HG02870 (cell line): ENCODE measurements at regions not wholly inside any gene's neighbourhood (a gene's known extent, or its start where the extent isn't known, plus 50 kb on each side); places are given as distances from the start of the nearest gene placed in this dataset.
"Not testable (repeated sequence)": the region's sequence is repeated elsewhere in the genome, so short reads cannot be mapped to it uniquely, and the experiment has no call there.

ENCODE experiments used
- ATAC-seq: cut with Tn5 transposase; IDR thresholded peaks from one replicate; pipeline ENCODE4 v1.9.1; 2021; ENCODE audit warnings: mild to moderate bottlenecking, moderate library complexity; ENCODE audit not compliant: unreplicated experiment

DNA sequence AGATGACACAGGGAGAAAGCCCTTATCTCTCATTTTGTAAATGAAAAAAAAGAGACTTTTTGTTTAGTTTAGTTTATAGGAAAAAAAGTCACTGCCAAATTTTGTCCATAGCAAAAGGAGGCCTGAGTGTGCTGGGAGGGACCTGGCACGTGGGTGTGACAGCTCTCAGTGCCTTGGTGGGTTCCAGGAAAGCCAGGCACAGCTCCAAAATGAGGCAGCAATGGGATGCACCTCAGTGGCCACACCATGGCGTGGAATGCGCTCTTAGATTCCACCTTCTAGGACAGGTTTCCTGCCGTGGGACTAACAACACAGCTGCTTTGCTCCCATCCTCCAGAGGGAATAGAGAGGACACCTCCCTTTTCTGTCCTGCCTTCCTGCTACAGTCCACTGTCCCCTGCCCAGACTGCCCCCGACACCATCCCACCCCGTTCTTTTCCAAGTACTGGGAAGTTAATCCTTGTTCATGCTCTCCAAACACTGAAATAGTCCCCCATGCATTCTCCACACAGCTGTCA lies 207.6 kb downstream of the EMP1 start:
- ATAC-seq = no peak

GRCh38 chr12:13391375-13391774 lies 194.8 kb downstream of the EMP1 start:
- not testable (repeated sequence) for ATAC-seq

DNA sequence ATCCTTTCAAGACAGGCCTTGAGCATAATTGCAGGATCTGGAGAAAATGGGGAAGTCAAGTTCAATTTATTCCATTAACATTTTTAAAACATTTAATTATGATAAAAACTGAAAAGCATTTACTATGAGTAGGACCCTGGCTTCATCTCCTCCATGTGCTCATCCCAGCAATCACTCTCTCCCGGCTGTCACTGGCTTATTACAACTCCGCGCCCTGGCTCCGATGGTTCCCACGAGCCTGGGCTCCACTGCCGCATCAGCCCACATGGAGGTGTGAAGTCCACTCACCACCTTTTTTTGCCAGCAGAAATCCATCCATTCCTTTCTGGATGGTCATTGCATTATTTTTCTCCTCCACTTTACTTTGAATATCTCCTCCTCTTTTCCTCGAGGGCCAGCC lies 194.4 kb downstream of the EMP1 start:
- no peak for ATAC-seq

DNA sequence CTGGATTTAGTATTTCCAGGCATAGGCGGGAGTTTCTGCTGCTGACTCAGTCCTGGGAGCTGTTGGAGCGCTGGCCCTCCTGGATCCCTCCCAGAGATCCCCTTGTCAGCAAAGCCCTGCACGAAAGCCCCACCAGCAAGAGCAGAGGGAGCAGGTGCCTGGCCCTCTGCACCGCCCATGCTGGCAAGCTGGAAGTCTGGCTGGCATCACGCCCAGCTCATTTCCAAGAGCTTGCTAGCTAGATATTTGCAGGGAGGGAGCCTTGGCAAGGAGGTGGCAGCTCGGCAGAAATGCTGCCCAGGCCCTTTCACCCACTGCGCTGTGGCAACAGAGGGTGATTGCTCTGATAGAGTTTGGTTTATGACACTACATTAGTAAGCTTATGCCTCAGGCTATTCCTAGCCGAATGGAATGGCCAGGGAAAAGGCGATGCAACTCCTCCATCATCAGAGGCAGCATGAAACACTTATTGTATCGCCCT lies 193.9 kb downstream of the EMP1 start:
- no peak for ATAC-seq

- no peak for ATAC-seq
These were observed 190.6 kb downstream of the EMP1 start for GRCh38 chr12:13387101-13387500.

DNA sequence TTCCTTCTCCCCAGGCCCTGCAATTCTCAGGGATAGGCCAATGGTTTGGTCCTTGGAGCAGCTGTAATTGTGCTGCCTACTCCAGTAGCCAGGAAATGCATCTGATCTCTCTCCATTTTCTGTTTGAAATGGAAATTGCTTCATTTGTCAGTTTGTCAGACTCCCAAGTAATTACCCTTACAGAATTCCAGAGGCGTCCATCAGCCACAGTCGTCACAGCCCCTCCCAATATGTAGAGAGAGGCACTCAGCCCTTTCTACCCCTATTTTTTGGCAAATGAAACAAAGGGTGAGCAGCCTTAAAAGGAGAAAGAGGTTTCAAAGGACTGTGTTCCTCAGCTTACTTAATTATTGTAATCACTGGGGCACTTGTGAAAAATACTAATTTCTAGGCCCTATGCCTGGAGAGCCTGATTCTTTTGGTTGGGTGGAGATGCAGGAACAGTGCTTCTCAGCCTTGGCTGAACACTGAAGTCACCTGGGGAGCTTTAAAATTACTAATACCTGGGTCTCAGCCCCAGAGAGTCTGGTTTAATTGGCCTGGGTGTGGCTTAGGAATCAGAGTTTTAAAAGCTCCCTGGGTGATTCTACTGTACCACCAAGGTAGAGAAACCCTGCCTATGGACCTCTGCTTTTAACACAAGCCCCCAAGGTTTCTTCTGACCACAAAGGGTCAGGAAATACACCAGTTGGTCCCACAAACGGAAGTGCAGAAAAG lies 190.0 kb downstream of the EMP1 start:
- ATAC-seq = no peak

- no peak for ATAC-seq
These were observed 186.9 kb downstream of the EMP1 start for GRCh38 chr12:13383379-13383778.

DNA sequence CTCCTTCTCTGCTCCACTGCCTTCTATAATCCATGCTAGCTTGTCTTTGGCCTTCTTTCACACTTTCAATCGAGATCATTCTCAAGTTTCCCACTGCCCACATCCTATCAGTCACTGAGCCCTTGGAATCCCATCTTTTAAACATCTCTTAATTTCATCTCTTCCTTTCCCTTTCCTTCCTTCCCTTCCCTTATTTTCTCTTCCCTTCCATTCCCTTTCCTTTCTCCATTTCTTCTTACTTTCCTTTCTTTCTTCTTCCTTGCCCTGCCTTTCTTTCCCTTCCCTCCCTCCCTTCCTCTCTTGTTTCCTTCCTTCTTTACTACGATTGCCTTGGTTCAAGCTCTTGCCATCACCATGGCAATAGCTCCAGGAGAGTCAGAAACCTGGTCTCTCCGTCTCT lies 183.8 kb downstream of the EMP1 start:
- no peak for ATAC-seq

GRCh38 chr12:13379531-13380188 lies 183.1 kb downstream of the EMP1 start:
- ATAC-seq = no peak

- ATAC-seq = no peak
These were observed 181.2 kb downstream of the EMP1 start for GRCh38 chr12:13377698-13378097.

- ATAC-seq = no peak
These were observed 180.3 kb downstream of the EMP1 start for GRCh38 chr12:13376610-13377373.

DNA sequence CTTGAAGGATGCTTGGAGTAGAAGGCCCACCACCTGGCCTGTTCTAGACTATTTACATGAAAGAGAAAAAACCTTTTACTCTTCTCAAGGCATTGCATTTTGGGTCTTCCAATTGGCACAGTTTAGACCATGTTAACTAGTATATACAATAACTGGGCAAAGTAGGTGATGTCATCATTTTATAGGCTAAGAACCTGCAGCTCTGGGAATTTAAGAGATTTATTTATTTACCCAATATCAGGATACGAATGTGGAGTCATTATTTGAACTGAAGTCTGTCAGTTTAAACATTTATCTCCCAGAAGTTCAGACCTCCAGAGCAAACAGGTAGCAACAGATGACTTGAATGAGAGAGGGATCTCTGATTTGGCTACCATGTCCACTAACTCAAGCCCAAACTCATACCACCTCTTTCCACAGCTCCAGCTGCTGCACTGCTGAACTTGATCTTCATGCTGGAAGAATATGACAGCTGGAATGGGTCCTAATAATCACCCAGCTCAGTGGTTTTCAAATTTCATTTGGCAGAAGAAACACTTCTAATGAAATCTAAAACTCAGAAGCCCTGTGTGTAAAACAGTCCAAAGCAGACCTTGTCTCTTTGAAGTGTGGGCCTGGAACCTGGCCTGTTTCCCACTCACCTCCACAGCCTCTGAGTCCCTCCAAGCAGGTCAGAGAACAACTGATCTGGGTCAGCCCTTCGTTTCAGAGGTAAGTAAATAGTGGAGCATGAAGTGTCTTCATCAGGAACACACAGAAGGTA lies 179.2 kb downstream of the EMP1 start:
- no peak for ATAC-seq

DNA sequence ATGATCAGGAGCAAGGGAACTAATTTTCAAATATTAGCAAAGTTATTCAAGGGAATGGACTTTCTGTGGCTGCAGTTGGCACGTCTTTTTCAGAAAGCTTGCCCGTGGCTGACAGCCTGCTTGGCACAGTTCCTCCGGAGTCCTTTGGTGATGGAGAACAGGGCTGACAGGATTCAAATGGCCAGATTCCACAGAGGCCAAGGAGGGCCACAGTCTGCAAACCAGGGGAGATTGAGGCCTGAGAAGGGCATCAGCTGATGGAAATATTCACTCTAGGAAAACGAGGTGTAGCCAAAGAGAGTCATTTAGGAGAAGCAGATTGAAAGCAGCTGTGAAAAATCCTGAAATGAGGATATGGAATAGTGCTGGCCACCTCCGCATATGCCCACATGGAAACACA lies 178.3 kb downstream of the EMP1 start:
- ATAC-seq = no peak

- ATAC-seq = no peak
These were observed 177.3 kb downstream of the EMP1 start for GRCh38 chr12:13373803-13374202.

GRCh38 chr12:13373131-13373530 lies 176.6 kb downstream of the EMP1 start:
- no peak for ATAC-seq

GRCh38 chr12:13372386-13372785 lies 175.9 kb downstream of the EMP1 start:
- ATAC-seq = no peak

GRCh38 chr12:13371797-13372196 lies 175.3 kb downstream of the EMP1 start:
- ATAC-seq = no peak

DNA sequence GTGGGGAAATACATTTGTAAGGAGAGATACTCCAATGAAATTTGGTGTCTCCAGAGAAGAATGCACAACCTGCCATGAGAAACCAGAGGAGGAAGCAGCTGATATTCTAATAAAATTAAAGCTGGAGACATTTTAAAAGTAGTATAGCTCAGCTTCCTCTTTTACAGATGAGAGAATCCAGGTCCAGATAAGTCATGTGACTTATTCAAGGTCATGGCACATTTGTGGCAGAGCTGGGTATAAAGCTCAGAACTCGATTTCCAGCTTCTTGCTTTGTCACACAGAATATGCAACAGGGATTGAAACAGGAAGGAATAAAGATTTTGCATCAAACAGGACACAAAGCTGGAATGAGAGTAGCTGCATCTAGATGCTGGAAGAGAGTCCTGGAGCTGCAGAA lies 174.8 kb downstream of the EMP1 start:
- ATAC-seq = no peak

DNA sequence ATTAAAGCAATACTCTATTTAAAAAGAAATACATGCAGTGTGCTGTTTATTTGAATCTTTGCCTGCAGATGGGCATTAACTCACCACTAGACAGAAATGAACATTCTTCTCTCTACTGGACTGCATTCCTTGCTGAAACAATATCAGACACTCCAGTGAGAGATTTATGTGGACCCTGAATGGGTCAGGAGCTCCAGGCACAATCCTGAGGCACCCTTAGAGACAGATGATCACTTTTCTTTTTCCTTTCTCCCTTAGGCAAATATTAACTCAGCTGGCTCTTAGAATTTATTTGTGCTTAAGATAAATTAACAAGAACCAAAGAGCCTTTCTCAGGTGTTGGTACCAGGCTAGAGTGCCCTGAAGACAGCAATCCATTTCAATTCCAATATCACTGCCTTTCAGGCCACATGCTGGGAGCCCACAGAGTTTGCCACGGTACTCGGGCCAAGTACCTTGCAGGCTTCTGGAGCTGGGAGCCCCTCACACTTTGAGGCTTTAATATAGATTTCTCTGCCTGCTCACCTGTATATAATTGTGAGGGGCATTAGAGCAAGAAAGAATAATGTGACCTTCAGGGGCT lies 173.0 kb downstream of the EMP1 start:
- ATAC-seq = no peak

- ATAC-seq = no peak
These were observed 172.4 kb downstream of the EMP1 start for GRCh38 chr12:13368971-13369370.

DNA sequence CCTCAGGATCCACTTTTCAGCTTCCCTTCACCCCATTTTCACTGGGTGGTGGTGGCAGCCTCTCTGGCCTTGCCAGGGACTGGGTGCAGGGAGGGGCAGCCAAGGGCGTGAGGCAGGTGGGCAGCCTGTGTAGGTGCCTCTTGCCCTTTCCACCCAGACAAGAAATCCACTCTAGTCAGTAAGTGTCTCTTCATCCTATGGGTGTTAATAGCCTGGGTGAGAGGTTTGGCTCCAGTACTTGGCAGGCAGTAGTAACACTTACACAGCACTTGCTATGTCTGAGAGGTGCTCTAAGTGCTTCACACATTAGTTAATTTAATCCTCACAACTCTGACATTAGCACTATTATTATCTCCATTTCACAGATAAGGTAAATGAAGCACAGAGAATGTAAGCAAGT lies 171.9 kb downstream of the EMP1 start:
- ATAC-seq = no peak
